HG03108 (cell line): ENCODE measurements at regions not wholly inside any gene's neighbourhood (a gene's known extent, or its start where the extent isn't known, plus 50 kb on each side); places are given as distances from the start of the nearest gene placed in this dataset.
"Not testable (repeated sequence)": the region's sequence is repeated elsewhere in the genome, so short reads cannot be mapped to it uniquely, and the experiment has no call there.

ENCODE experiments used
- ATAC-seq: cut with Tn5 transposase; IDR thresholded peaks from one replicate; pipeline ENCODE4 v1.9.1; 2021; ENCODE audit warnings: moderate library complexity; ENCODE audit not compliant: unreplicated experiment

DNA sequence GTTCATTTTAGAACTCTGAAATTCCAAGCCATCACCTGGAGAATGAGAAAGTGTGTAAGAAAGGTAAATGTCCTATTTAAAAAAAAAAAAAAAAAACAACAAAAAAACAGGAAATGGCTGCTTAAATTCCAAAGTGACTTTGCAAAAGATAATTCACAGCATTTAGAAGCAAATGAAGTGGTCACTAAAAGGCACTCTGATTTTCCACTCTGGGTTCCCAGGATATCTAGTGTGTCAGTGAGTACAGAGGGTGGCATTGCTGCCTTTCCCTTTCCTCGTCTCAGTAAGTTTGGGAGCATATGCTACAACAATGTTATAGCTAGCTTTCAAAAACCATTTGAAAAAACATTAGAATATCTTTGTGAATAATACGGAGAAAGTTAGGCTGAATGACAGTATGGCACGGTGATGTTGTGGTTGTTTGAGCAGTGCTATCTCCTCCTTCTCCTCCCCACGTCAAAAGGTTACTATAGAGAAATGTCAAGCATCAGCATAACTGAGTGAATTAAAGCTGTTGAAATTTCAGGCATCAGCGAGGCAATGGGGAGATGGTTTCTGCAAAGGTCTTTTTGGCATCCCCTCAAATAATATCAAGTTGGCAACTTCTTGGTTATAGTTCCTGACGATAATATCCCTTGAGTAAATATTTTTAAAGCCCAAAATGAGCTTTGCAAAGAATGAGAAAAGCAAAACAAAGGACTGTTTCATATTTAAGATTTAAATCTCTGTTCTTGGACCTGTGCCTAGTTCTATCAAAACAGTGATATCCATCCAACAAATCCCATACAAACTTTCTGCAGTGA lies 164.5 kb upstream of the E2F7 start:
- ATAC-seq = no peak

DNA sequence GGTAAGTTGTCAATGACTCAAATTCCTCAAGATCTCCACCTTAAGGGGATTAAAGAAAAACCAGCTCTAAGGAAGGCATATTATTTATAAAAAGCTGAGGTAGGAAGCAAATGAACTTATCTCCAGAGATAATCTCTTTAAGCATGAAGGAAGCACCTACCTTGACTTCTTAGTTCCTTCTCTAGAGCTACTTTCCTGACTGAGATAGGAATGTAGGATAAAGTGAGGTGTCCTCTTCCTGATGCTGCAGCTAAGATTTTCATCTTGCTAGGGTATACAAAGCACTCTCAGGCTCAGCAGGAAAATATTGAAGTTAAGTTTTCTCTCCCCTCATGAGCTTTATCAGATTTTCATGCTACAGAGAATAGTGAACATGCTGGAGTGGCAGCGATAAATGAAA lies 163.0 kb upstream of the E2F7 start:
- no peak for ATAC-seq

DNA sequence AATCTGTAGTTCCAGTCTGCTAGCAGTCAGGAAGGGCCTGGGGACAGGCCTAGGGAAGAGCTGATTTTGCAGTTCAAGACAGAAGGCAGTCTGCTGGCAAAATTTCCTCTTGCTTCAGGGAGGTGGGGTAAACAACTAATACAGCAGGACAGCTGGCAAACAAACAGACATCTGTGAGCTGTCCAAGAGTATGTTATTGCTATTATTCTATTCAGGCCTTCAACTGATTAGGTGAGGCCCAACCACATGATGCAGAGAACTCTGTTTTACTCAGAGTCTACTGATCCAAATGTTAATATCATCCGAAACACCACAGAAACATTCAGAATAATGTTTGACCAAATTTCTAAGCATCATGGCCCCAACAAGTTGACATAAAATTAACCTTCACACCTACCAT lies 161.0 kb upstream of the E2F7 start:
- no peak for ATAC-seq

GRCh38 chr12:77225373-77225772 lies 160.0 kb upstream of the E2F7 start:
- ATAC-seq = no peak

DNA sequence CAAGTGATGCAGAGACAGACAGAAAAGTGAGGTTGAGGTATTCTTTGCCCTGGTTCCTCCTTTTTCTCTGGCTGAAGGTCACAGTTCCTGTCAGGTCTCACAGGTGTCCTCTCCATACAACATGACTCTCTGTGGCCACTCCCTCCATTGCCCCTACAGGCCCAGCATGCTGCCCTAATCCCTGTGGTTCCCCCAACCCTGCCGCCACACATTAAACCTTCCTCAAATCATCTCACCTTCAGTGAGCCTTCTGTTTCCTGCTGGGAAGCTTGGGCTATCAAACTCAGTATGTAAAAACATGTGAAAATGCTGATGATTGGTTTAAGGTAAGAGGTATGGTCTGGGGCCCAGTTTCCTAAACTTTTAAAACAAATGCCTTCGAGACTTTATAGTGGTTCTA lies 159.0 kb upstream of the E2F7 start:
- no peak for ATAC-seq

DNA sequence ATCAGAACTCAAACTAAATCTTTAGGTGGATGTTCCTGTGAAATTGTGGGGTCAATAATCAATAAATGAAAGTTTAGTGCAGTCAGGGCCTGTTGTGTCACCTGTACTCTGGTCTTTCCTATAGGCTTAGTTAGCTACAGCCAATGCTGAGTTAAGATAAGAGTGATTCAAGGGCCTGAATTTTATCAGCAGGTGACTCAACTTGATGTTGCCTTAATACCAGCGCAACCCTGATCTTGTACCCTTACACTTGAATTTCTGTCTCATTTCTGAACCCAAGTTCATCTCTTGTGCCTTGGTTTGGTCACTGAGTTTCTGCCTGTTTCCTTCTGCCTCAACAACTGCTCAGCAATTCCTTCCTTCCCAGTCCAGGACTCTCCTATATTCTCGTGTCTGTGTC lies 157.0 kb upstream of the E2F7 start:
- no peak for ATAC-seq

GRCh38 chr12:77220586-77220985 lies 155.2 kb upstream of the E2F7 start:
- ATAC-seq = no peak

GRCh38 chr12:77218278-77218677 lies 152.9 kb upstream of the E2F7 start:
- no peak for ATAC-seq

- ATAC-seq = not testable (repeated sequence)
Measured at GRCh38 chr12:77216136-77216535, 150.8 kb upstream of the E2F7 start.

DNA sequence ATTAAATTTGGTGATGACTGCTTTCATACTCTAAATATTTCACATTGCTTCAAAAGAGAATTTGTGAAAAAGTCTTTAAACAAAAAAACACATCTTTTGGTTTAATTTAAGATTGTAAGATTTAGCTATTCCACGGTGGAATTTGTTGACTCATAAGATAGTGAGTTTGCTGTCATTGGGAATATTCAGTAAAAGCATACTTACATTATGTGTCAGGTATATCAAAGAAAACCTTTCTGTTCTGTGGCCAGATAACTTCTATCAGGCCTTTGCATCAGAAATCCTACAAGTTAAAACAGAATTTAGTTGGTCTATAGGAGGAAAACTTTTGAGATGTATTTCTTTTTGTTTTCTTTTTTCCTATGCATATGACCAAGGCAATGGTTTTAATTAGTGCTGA lies 148.8 kb upstream of the E2F7 start:
- ATAC-seq = no peak

DNA sequence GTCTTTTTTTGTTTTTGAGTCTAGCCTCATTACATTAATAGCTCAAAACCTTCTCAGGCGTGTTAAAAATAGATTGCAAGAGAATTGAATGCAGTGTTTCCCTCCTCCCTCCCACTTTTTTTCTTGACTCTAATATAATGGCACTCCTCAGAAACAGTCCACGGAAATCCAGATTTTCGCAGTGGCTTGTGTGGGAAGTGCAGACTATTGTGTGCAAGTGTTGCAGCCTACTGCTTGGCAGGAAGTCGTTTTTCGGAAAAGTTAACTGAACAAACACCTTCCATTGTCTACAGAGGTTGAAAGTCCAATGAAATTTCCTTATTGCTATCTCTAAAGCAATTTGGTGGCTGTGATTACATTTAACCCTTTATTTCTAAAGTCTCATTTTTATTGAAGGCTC lies 147.9 kb upstream of the E2F7 start:
- ATAC-seq = no peak

DNA sequence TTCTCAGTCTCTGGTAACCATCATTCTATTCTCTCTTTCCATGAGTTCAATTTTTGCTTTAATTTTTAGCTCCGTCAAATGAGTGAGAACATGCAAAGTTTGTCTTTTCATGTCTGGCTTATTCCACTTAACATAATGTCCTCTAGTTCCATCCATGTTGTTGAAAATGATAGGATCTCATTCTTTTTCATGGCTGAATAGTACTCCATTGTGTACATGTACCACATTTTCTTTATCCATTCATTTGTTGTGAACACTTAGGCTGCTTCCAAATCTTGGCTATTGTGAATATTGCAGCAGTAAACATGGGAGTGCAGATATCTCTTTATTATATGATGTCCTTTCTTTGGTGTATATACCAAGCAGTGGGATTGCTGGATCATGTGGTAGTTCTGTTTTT lies 145.4 kb upstream of the E2F7 start:
- ATAC-seq = no peak

GRCh38 chr12:77204083-77204482 lies 138.7 kb upstream of the E2F7 start:
- ATAC-seq = no peak

DNA sequence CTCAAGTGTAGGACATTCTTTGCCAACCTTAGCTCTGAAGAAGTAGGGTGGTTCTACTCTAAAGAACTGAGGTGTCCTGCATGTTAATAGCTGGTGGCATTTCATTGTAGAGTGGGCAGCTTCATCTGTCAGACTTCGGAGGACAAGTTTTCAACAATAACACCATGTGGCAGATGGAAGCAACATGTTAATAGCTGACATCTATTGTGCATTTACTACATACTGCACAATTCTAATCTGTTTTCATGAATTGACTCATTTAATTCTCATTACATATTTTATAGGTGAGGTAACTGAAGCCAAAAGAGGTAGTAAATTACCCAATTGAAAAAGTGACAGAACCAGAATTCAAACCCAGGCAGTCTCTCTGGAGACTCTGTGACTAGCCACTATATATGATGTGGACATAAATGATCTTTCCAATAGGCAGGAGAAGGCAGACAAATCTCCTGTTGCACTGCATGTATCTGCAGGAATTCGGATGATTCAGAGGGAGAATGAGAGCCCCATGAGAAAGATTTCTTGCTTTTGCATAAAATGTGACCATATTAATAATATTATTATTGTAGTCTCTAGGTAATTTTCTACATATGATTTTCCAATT lies 137.2 kb upstream of the E2F7 start:
- no peak for ATAC-seq

- no peak for ATAC-seq
Measured at GRCh38 chr12:77189901-77190416, 124.6 kb upstream of the E2F7 start.

GRCh38 chr12:77189458-77189857 lies 124.1 kb upstream of the E2F7 start:
- ATAC-seq = no peak

DNA sequence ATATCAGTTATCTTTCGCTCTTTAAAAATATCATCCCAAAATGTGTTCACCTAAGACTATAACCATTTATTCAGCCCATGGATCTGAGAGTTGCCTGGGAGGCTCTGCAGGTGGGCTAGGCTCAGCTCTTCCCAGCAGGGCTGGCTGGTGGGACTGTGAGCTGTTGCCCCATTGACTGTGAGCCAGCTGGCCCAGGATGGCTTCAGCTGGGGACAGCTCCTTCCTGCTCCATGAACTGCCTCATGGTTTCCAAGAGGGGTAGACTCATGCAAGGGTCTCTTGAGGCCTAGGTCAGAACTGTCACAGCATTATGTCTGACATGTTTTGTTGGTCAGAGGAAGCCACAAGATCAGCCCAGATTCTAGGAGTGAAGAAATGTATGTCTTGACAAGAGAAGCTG lies 114.1 kb upstream of the E2F7 start:
- no peak for ATAC-seq

GRCh38 chr12:77167801-77168200 lies 102.4 kb upstream of the E2F7 start:
- no peak for ATAC-seq

DNA sequence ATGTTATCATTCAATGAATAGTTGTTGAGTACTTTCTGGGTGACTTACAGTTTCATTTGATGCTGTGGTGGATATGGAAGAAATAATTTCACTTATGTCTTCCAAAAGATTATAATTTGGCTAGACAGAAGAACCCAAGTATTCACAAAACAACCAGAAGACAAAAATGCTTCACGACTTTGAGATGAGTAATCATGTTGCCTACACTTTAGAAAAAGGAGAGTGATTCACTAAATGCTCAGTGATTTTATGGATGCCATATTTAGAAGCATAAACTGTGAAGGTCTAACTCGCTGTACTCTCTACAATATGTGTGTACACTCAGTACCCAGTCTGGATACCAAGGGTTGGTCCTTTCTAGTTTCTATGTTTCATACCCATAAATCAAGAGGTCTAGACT lies 101.3 kb upstream of the E2F7 start:
- no peak for ATAC-seq

GRCh38 chr12:77163074-77164038 lies 98.0 kb upstream of the E2F7 start:
- ATAC-seq = no peak

DNA sequence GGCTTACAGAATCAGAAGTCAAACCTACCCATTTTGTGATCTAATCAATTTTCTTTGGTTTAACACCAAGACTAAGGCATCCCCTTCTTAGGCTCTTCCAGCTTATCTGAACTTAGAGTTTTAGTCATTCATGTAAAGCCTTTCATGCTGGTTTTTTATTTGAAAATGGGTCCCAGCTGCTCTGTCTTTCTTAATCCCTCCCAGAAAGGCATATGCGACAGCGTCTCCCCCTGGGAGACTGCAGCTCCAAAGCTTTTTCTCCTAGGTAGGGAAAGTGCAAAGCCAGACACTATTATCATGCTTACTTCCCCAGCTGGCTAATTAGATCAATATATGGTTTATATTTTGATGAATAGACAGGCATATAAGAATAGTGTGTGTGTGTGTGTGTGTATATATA lies 96.6 kb upstream of the E2F7 start:
- no peak for ATAC-seq
